Neural cell (in vitro differentiated cells): ENCODE measurements at regions not wholly inside any gene's neighbourhood (a gene's known extent, or its start where the extent isn't known, plus 50 kb on each side); places are given as distances from the start of the nearest gene placed in this dataset.

Source experiments
- H2AFZ ChIP-seq: fragments of 200-600, 300-800 bp; sonication (generic), shearing (Covaris generic); 2 replicates; pipeline ENCODE4 v1.6.0; 2014; ENCODE audit warnings: low read depth, mild to moderate bottlenecking, antibody characterized with exemption, low read length, moderate library complexity
- H3F3A ChIP-seq: fragments of 200-600 bp; shearing (Covaris generic); 2 replicates; pipeline ENCODE4 v1.6.1; 2016; ENCODE audit warnings: mild to moderate bottlenecking, moderate library complexity, mixed read lengths, antibody characterized with exemption, low read length; ENCODE audit not compliant: insufficient read depth, poor library complexity, severe bottlenecking
- H3K27ac ChIP-seq: fragments of 200-600, 300-800 bp; sonication (generic), shearing (Covaris generic); 2 replicates; pipeline ENCODE4 v1.5.1; 2014; ENCODE audit warnings: mild to moderate bottlenecking, low read length, moderate library complexity
- H3K27me3 ChIP-seq: fragments of 300-800, 200-600 bp; sonication (generic), shearing (Covaris generic); 2 replicates; pipeline ENCODE4 v1.6.0; 2014; ENCODE audit warnings: mild to moderate bottlenecking, low read depth, low read length, moderate library complexity; ENCODE audit not compliant: insufficient read depth
- H3K36me3 ChIP-seq: fragments of 300-800, 200-600 bp; sonication (generic), shearing (Covaris generic); 2 replicates; pipeline ENCODE4 v1.5.1; 2014; ENCODE audit warnings: mild to moderate bottlenecking, antibody characterized with exemption, low read length, moderate library complexity; ENCODE audit not compliant: insufficient read depth
- H3K4me2 ChIP-seq: fragments of 300-800, 200-600 bp; sonication (generic), shearing (Covaris generic); 2 replicates; pipeline ENCODE4 v1.6.0; 2014; ENCODE audit warnings: mild to moderate bottlenecking, low read length
- H3K4me3 ChIP-seq: fragments of 300-800, 200-600 bp; sonication (generic), shearing (Covaris generic); 2 replicates; pipeline ENCODE4 v1.5.1; 2014; ENCODE audit warnings: mild to moderate bottlenecking, low read length, moderate library complexity
- H3K79me2 ChIP-seq: fragments of 200-600 bp; shearing (Covaris generic); replicated peaks from 2 replicates; pipeline ENCODE4 v1.6.0; 2014; ENCODE audit warnings: mild to moderate bottlenecking, low read length, moderate library complexity; ENCODE audit not compliant: insufficient read depth
- H3K9ac ChIP-seq: fragments of 300-800, 200-600 bp; sonication (generic), shearing (Covaris generic); 2 replicates; pipeline ENCODE4 v1.6.1; 2016; ENCODE audit warnings: mild to moderate bottlenecking, low read length, mixed read lengths
- H3K9me2 ChIP-seq: fragments of 200-600 bp; shearing (Covaris generic); 2 replicates; pipeline ENCODE4 v1.6.1; 2016; ENCODE audit warnings: mild to moderate bottlenecking, low read length, mixed read lengths; ENCODE audit not compliant: insufficient read depth
- H3K9me3 ChIP-seq: fragments of 200-600, 300-800 bp; sonication (generic), shearing (Covaris generic); 2 replicates; pipeline ENCODE4 v1.6.1; 2016; ENCODE audit warnings: mild to moderate bottlenecking, mixed run types, low read length, moderate library complexity, mixed read lengths
- H4K20me1 ChIP-seq: fragments of 200-600 bp; shearing (Covaris generic); 2 replicates; pipeline ENCODE4 v1.6.1; 2016; ENCODE audit warnings: mild to moderate bottlenecking, mixed run types; ENCODE audit not compliant: insufficient read depth
- EP300 ChIP-seq: fragments of 450-650 bp; conservative IDR thresholded peaks from 2 replicates; pipeline ENCODE4 v1.6.1; 2014; ENCODE audit warnings: antibody characterized with exemption, mild to moderate bottlenecking, moderate library complexity; ENCODE audit not compliant: poor library complexity, severe bottlenecking
- EZH2 ChIP-seq: fragments of 200-600, 300-800 bp; shearing (Covaris generic), sonication (generic); IDR thresholded peaks from 2 replicates; pipeline ENCODE4 v1.6.1; 2014; ENCODE audit warnings: antibody characterized with exemption, low read length, borderline replicate concordance, mild to moderate bottlenecking; ENCODE audit not compliant: insufficient read depth, poor library complexity, severe bottlenecking
- MXI1 ChIP-seq: fragments of 450-650 bp; conservative IDR thresholded peaks from 2 replicates; pipeline ENCODE4 v1.6.1; 2014; ENCODE audit warnings: antibody characterized with exemption, mild to moderate bottlenecking; ENCODE audit not compliant: poor library complexity, severe bottlenecking
- POLR2AphosphoS5 ChIP-seq: IDR thresholded peaks from 2 replicates; pipeline ENCODE4 v1.6.1; 2012
- RAD21 ChIP-seq: fragments of 450-650 bp; conservative IDR thresholded peaks from 2 replicates; pipeline ENCODE4 v1.6.1; 2014; ENCODE audit warnings: antibody characterized with exemption, mild to moderate bottlenecking, moderate library complexity
- SMC3 ChIP-seq: fragments of 450-650 bp; conservative IDR thresholded peaks from 2 replicates; pipeline ENCODE4 v1.6.1; 2014; ENCODE audit warnings: antibody characterized with exemption, mild to moderate bottlenecking, moderate library complexity; ENCODE audit not compliant: poor library complexity
- TAF1 ChIP-seq: IDR thresholded peaks from 2 replicates; pipeline ENCODE4 v1.6.1; 2012; ENCODE audit warnings: low read depth
- TF ChIP-seq, protein P1 (sequence below): fragments of 450-650 bp; IDR thresholded peaks from 2 replicates; pipeline ENCODE4 v1.5.1; 2014; ENCODE audit warnings: antibody characterized with exemption, mild to moderate bottlenecking, moderate library complexity; ENCODE audit not compliant: poor library complexity, severe bottlenecking
- TF ChIP-seq, protein P2 (sequence below): IDR thresholded peaks from 2 replicates; pipeline ENCODE4 v1.6.1; 2012; ENCODE audit warnings: borderline replicate concordance

DNA sequence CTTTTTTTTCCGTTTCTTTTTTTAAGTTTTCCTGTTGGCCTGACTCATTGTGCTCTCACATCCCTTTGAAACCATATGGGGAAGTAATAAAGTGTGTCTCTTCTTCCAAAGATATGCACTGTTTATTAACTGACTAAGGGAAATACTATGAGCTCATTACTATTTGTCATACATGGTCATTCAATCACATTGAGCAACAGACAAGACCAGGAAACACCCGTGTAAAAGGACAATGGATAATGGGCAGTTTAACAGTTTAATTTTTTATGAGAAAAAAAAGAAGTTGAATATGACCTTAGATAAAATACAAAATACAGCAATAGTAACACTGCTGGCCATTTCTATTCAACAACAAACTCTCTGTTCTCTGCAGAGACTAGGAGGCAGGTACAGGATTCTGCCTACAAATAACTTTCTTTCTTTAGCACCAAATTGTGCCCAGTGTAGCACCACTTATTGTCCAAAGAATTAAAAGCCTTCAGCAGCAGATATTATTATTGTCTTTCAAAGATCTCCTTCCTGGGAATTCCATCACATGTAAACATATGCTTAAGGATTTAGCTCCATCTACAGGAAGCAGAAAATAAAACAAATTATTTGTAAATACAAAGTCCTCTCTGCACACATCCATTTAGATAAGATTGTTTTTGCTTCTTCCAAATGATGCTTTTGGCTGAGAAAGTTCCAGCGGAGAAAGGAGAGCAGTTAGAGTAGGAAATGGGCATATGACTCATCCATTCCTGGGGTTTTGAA, 55.0 kb upstream of the AKR1E2 start:
- no peak overlapping the region for H3K4me3 ChIP-seq
- H3K9ac ChIP-seq: no peak overlapping the region
- TF ChIP-seq TAF1: no peak
- TF ChIP-seq RAD21: peak; percentile 88
- TF ChIP-seq, protein P1, sequence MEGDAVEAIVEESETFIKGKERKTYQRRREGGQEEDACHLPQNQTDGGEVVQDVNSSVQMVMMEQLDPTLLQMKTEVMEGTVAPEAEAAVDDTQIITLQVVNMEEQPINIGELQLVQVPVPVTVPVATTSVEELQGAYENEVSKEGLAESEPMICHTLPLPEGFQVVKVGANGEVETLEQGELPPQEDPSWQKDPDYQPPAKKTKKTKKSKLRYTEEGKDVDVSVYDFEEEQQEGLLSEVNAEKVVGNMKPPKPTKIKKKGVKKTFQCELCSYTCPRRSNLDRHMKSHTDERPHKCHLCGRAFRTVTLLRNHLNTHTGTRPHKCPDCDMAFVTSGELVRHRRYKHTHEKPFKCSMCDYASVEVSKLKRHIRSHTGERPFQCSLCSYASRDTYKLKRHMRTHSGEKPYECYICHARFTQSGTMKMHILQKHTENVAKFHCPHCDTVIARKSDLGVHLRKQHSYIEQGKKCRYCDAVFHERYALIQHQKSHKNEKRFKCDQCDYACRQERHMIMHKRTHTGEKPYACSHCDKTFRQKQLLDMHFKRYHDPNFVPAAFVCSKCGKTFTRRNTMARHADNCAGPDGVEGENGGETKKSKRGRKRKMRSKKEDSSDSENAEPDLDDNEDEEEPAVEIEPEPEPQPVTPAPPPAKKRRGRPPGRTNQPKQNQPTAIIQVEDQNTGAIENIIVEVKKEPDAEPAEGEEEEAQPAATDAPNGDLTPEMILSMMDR: peak; percentile 79
- TF ChIP-seq SMC3: peak; percentile 84
- H3K27me3 ChIP-seq: no peaks in the 10 kb centered on the region
- H3K9me2 ChIP-seq: no peaks in the 10 kb centered on the region
- H3K27ac ChIP-seq: no peak overlapping the region
- H3K9me3 ChIP-seq: no peaks in the 10 kb centered on the region
- H3K4me2 ChIP-seq: no peak overlapping the region
- H3F3A ChIP-seq: no peaks in the 10 kb centered on the region
- H2AFZ ChIP-seq: no peak overlapping the region
- H4K20me1 ChIP-seq: no peaks in the 10 kb centered on the region
- H3K79me2 ChIP-seq: no peaks in the 10 kb centered on the region
- no peaks in the 10 kb centered on the region for H3K36me3 ChIP-seq

DNA sequence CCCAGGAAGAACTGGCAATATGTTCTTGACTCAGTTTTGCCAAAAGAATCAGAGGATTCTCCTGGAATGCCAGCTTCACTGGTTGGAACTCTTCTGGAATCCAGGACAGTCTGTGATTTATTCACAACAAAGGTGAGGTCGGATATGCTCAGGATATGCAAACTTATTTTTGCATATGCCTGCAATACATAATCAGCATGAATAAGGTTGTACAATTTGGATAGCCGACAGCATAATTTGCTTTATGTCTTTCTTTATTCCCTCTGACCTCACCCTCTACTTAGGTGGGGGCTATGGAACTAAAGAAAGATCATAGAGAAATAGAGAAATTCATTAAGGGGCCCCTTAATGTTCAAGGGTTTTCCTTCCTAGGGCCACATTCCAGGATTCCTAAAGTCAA, 57.6 kb upstream of the AKR1E2 start:
- Histone ChIP-seq H3K36me3 (no peaks in the 10 kb centered on the region), H3F3A (no peaks in the 10 kb centered on the region), H3K9me2 (no peaks in the 10 kb centered on the region), H3K9me3 (no peaks in the 10 kb centered on the region), H3K9ac (peak overlapping the region; percentile 1), H3K27me3 (no peaks in the 10 kb centered on the region), H3K4me2 (no peak overlapping the region), H3K4me3 (no peak overlapping the region), H3K27ac (peak overlapping the region; percentile 73), H2AFZ (no peak overlapping the region), H3K79me2 (no peaks in the 10 kb centered on the region), H4K20me1 (no peaks in the 10 kb centered on the region)
- TF ChIP-seq POLR2AphosphoS5: no peak
- no peak for TF ChIP-seq RAD21
- no peak for TF ChIP-seq EZH2
- TF ChIP-seq, protein P1: no peak
- TF ChIP-seq TAF1: no peak
- TF ChIP-seq MXI1: no peak
- TF ChIP-seq, protein P2, sequence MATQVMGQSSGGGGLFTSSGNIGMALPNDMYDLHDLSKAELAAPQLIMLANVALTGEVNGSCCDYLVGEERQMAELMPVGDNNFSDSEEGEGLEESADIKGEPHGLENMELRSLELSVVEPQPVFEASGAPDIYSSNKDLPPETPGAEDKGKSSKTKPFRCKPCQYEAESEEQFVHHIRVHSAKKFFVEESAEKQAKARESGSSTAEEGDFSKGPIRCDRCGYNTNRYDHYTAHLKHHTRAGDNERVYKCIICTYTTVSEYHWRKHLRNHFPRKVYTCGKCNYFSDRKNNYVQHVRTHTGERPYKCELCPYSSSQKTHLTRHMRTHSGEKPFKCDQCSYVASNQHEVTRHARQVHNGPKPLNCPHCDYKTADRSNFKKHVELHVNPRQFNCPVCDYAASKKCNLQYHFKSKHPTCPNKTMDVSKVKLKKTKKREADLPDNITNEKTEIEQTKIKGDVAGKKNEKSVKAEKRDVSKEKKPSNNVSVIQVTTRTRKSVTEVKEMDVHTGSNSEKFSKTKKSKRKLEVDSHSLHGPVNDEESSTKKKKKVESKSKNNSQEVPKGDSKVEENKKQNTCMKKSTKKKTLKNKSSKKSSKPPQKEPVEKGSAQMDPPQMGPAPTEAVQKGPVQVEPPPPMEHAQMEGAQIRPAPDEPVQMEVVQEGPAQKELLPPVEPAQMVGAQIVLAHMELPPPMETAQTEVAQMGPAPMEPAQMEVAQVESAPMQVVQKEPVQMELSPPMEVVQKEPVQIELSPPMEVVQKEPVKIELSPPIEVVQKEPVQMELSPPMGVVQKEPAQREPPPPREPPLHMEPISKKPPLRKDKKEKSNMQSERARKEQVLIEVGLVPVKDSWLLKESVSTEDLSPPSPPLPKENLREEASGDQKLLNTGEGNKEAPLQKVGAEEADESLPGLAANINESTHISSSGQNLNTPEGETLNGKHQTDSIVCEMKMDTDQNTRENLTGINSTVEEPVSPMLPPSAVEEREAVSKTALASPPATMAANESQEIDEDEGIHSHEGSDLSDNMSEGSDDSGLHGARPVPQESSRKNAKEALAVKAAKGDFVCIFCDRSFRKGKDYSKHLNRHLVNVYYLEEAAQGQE: no peak
- no peak for TF ChIP-seq EP300
- TF ChIP-seq SMC3: no peak
